DOHH2 (cell line): ENCODE measurements at regions not wholly inside any gene's neighbourhood (a gene's known extent, or its start where the extent isn't known, plus 50 kb on each side); places are given as distances from the start of the nearest gene placed in this dataset.

Experiments
- H3F3A ChIP-seq: fragments of 200-600 bp; sonication (generic), shearing (Covaris generic); 2 replicates; pipeline ENCODE4 v1.6.0; 2016; ENCODE audit warnings: antibody characterized with exemption, mild to moderate bottlenecking; ENCODE audit not compliant: control insufficient read depth, insufficient read depth
- H3K27ac ChIP-seq: fragments of 200-600 bp; sonication (generic); 2 replicates; pipeline ENCODE4 v1.5.1; 2014; ENCODE audit warnings: low read depth, mild to moderate bottlenecking, low read length, moderate library complexity
- H3K27me3 ChIP-seq: fragments of 200-600 bp; sonication (generic); 2 replicates; pipeline ENCODE4 v1.6.1; 2014; ENCODE audit warnings: mild to moderate bottlenecking, low read length, mixed read lengths; ENCODE audit not compliant: control insufficient read depth
- H3K36me3 ChIP-seq: fragments of 200-600 bp; sonication (generic); 2 replicates; pipeline ENCODE4 v1.6.1; 2014; ENCODE audit warnings: mild to moderate bottlenecking, low read length, moderate library complexity, mixed read lengths; ENCODE audit not compliant: control insufficient read depth
- H3K4me1 ChIP-seq: fragments of 200-600 bp; sonication (generic); 2 replicates; pipeline ENCODE4 v1.6.1; 2014; ENCODE audit warnings: mild to moderate bottlenecking, low read length, mixed read lengths; ENCODE audit not compliant: control insufficient read depth
- H3K4me2 ChIP-seq: fragments of 200-600 bp; sonication (generic); 2 replicates; pipeline ENCODE4 v1.6.0; 2014; ENCODE audit warnings: mild to moderate bottlenecking, low read length, moderate library complexity
- H3K4me3 ChIP-seq: fragments of 200-600 bp; sonication (generic); 2 replicates; pipeline ENCODE4 v1.5.1; 2014; ENCODE audit warnings: mild to moderate bottlenecking, low read length, mixed read lengths
- H3K79me2 ChIP-seq: fragments of 200-600 bp; sonication (generic); 2 replicates; pipeline ENCODE4 v1.6.1; 2014; ENCODE audit warnings: mild to moderate bottlenecking, low read length, mixed read lengths; ENCODE audit not compliant: control insufficient read depth
- H3K9me2 ChIP-seq: fragments of 200-600 bp; sonication (generic); replicated peaks from 2 replicates; pipeline ENCODE4 v1.6.1; 2014; ENCODE audit warnings: mild to moderate bottlenecking, low read length, mixed read lengths; ENCODE audit not compliant: control insufficient read depth
- H3K9me3 ChIP-seq: fragments of 200-600 bp; sonication (generic); 2 replicates; pipeline ENCODE4 v1.6.1; 2014; ENCODE audit warnings: antibody characterized with exemption, low read length, mixed read lengths; ENCODE audit not compliant: control insufficient read depth, insufficient read depth
- H4K20me1 ChIP-seq: fragments of 200-600 bp; sonication (generic); 2 replicates; pipeline ENCODE4 v1.6.0; 2014; ENCODE audit warnings: low read depth, mild to moderate bottlenecking, antibody characterized with exemption, low read length, moderate library complexity; ENCODE audit not compliant: control insufficient read depth, insufficient read depth
- EZH2phosphoT487 ChIP-seq: fragments of 200-600 bp; sonication (generic); IDR thresholded peaks from 2 replicates; pipeline ENCODE4 v1.6.1; 2017; ENCODE audit warnings: borderline replicate concordance, mild to moderate bottlenecking, antibody characterized with exemption, low read length, moderate library complexity, mixed read lengths
- TF ChIP-seq, protein P1 (sequence below): fragments of 200-600 bp; sonication (generic); IDR thresholded peaks from one replicate; pipeline ENCODE4 v1.5.1; 2014; ENCODE audit warnings: antibody characterized with exemption, mild to moderate bottlenecking, low read depth, low read length; ENCODE audit not compliant: poor library complexity, severe bottlenecking

DNA sequence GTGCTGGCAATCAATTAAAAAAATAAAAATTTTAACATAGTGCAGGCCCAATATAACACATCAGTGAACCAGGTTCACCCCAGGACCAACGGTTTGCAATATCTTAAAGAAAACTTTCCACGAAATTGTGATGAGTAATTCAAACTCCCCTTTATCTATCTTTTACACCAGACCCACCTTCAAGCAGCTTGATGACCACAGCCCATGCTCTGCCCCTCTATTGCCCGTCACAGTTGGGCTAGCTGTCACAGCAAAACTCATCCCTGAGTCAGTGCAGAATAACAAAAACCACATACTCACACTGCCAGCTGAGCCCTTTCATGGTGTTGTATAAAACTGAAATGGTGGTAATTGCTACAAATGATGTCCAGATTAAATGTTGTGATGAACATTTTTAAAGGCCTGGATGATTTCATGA, 112.5 kb upstream of the CREB1 start:
- no peak for TF ChIP-seq EZH2phosphoT487
- TF ChIP-seq, protein P1, sequence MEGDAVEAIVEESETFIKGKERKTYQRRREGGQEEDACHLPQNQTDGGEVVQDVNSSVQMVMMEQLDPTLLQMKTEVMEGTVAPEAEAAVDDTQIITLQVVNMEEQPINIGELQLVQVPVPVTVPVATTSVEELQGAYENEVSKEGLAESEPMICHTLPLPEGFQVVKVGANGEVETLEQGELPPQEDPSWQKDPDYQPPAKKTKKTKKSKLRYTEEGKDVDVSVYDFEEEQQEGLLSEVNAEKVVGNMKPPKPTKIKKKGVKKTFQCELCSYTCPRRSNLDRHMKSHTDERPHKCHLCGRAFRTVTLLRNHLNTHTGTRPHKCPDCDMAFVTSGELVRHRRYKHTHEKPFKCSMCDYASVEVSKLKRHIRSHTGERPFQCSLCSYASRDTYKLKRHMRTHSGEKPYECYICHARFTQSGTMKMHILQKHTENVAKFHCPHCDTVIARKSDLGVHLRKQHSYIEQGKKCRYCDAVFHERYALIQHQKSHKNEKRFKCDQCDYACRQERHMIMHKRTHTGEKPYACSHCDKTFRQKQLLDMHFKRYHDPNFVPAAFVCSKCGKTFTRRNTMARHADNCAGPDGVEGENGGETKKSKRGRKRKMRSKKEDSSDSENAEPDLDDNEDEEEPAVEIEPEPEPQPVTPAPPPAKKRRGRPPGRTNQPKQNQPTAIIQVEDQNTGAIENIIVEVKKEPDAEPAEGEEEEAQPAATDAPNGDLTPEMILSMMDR: no peak
- Histone ChIP-seq H3K79me2 (no peaks in the 10 kb centered on the region), H3K4me1 (no peaks in the 10 kb centered on the region), H3K4me3 (no peak overlapping the region), H3K9me2 (no peaks in the 10 kb centered on the region), H3F3A (no peaks in the 10 kb centered on the region), H4K20me1 (no peaks in the 10 kb centered on the region), H3K4me2 (no peak overlapping the region), H3K27ac (no peak overlapping the region), H3K9me3 (no peaks in the 10 kb centered on the region), H3K36me3 (no peaks in the 10 kb centered on the region), H3K27me3 (no peaks in the 10 kb centered on the region)

DNA sequence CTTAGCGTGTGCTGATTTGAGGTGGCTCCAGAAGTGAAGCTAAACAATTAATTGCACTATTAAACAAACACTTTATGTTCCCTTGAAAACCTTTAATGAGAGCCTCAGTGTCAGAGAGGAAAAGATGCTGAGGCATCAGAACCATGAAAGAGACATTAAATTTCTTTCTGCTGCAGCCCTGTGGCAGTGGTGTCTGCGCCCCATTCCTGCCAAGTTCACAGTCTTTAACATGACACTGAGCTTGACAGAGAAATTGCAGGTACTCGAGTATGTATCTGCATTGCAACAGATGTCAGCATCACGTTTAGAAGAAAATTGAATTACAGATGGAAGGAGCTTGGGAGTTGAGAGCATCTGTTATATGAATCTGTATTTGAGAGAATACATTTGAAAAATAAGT, 111.3 kb upstream of the CREB1 start:
- no peaks in the 10 kb centered on the region for H3K9me2 ChIP-seq
- no peaks in the 10 kb centered on the region for H3K4me1 ChIP-seq
- H3K79me2 ChIP-seq: no peaks in the 10 kb centered on the region
- no peaks in the 10 kb centered on the region for H3K9me3 ChIP-seq
- no peak overlapping the region for H3K4me3 ChIP-seq
- TF ChIP-seq EZH2phosphoT487: no peak
- TF ChIP-seq, protein P1: no peak
- H3K4me2 ChIP-seq: no peak overlapping the region
- H3K27ac ChIP-seq: no peak overlapping the region
- H3K36me3 ChIP-seq: no peaks in the 10 kb centered on the region
- H3F3A ChIP-seq: no peaks in the 10 kb centered on the region
- H4K20me1 ChIP-seq: no peaks in the 10 kb centered on the region
- no peaks in the 10 kb centered on the region for H3K27me3 ChIP-seq

DNA sequence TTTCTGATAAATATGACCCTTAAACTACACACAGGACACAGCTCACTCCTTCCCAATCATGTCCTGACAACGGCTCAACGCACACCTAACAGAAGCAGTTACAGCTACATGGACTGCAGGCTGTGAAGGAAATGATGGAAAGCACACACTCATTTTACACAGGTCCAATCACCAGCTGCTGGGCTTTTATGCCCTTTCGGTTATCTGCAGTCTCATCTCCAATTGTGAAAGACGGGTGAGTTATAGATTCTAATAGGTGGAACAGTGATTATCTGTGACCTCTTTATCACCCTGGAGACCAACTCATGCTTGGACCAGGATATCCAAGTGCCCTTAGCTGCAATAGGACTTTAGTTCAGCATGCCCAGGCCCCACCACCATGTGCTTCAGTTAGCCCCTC, 110.4 kb upstream of the CREB1 start:
- Histone ChIP-seq H3K79me2 (no peaks in the 10 kb centered on the region), H3K4me2 (no peak overlapping the region), H3F3A (no peaks in the 10 kb centered on the region), H3K4me1 (no peaks in the 10 kb centered on the region), H4K20me1 (no peaks in the 10 kb centered on the region), H3K9me2 (no peaks in the 10 kb centered on the region), H3K27me3 (no peaks in the 10 kb centered on the region), H3K4me3 (no peak overlapping the region), H3K36me3 (no peaks in the 10 kb centered on the region), H3K27ac (no peak overlapping the region), H3K9me3 (no peaks in the 10 kb centered on the region)
- TF ChIP-seq, protein P1: no peak
- TF ChIP-seq EZH2phosphoT487: no peak

DNA sequence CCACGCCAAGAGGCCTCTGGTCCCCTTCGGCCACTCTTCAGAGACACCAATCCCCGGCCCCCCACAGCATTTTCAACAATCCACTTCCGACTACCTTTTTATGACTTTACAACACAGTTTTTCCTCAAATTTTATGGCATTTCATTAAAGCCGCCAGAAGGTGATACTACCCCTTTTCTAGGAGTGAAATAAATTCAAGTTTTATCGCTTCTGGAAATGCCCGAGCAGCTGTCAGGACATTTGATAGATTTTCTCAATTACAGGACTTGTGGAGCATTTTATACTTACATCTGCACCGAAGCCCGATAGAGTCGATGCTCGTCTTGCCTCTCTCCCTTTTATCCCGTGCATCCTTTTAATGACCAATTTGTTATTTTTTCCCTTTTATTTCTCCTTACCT, 108.1 kb upstream of the CREB1 start:
- H3K9me3 ChIP-seq: no peaks in the 10 kb centered on the region
- no peak overlapping the region for H3K4me3 ChIP-seq
- H3K4me2 ChIP-seq: no peak overlapping the region
- H4K20me1 ChIP-seq: no peaks in the 10 kb centered on the region
- H3K27me3 ChIP-seq: no peaks in the 10 kb centered on the region
- H3K9me2 ChIP-seq: no peaks in the 10 kb centered on the region
- H3K79me2 ChIP-seq: no peaks in the 10 kb centered on the region
- no peaks in the 10 kb centered on the region for H3K36me3 ChIP-seq
- H3K4me1 ChIP-seq: no peaks in the 10 kb centered on the region
- no peaks in the 10 kb centered on the region for H3F3A ChIP-seq
- H3K27ac ChIP-seq: no peak overlapping the region
- TF ChIP-seq EZH2phosphoT487: no peak
- TF ChIP-seq, protein P1: no peak
